ENCODE measurements at regions not wholly inside any gene's neighbourhood (a gene's known extent, or its start where the extent isn't known, plus 50 kb on each side); places are given as distances from the start of the nearest gene placed in this dataset.

- TF ChIP-seq POLR2AphosphoS5 (IDR thresholded peaks at IDR 0.05; ENCODE audit: insufficient read depth, low read depth, low read length) = no peak
- no peak for TF ChIP-seq EZH2 (IDR thresholded peaks at IDR 0.05; ENCODE audit: borderline replicate concordance, low read depth, low read length, severe bottlenecking)
- TF ChIP-seq POLR2A (IDR thresholded peaks at IDR 0.05; ENCODE audit: low read depth, low read length) = no peak
- TF ChIP-seq, protein P1, sequence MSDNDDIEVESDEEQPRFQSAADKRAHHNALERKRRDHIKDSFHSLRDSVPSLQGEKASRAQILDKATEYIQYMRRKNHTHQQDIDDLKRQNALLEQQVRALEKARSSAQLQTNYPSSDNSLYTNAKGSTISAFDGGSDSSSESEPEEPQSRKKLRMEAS (IDR thresholded peaks at IDR 0.05; ENCODE audit: insufficient read depth, insufficient read length) = no peak
- TF ChIP-seq, protein P2, sequence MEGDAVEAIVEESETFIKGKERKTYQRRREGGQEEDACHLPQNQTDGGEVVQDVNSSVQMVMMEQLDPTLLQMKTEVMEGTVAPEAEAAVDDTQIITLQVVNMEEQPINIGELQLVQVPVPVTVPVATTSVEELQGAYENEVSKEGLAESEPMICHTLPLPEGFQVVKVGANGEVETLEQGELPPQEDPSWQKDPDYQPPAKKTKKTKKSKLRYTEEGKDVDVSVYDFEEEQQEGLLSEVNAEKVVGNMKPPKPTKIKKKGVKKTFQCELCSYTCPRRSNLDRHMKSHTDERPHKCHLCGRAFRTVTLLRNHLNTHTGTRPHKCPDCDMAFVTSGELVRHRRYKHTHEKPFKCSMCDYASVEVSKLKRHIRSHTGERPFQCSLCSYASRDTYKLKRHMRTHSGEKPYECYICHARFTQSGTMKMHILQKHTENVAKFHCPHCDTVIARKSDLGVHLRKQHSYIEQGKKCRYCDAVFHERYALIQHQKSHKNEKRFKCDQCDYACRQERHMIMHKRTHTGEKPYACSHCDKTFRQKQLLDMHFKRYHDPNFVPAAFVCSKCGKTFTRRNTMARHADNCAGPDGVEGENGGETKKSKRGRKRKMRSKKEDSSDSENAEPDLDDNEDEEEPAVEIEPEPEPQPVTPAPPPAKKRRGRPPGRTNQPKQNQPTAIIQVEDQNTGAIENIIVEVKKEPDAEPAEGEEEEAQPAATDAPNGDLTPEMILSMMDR (IDR thresholded peaks at IDR 0.05; ENCODE audit: extremely low read depth in 1 of 2, insufficient read depth in 1 of 2, low read depth in 1 of 2, low read length in 2 of 2) = no peak
- no peak for TF ChIP-seq JUN (IDR thresholded peaks at IDR 0.05; ENCODE audit: borderline replicate concordance, insufficient read depth, insufficient read length, low read depth)
- no peak for TF ChIP-seq MYC (IDR thresholded peaks at IDR 0.05; ENCODE audit: low read depth, low read length)
Measured at GRCh38 chr2:150809103-150809502, 321.6 kb upstream of the RND3 start.

All from endothelial cell of umbilical vein (primary cell).